Memory B cell (primary cell): ENCODE measurements at regions not wholly inside any gene's neighbourhood (a gene's known extent, or its start where the extent isn't known, plus 50 kb on each side); places are given as distances from the start of the nearest gene placed in this dataset.
"Not testable (repeated sequence)": the region's sequence is repeated elsewhere in the genome, so short reads cannot be mapped to it uniquely, and the experiment has no call there.

Experiments used
- ATAC-seq: fragments of 150-1000 bp; cut with Tn5 transposase; 2 replicates; pipeline ENCODE4 v1.10.0; 2021; ENCODE audit warnings: low read depth, mild to moderate bottlenecking, moderate library complexity
- DNase-seq, 2 donors: peaks; one replicate each; pipeline ENCODE4 v3.0.0; 2022; ENCODE audit warnings: low spot score in 2 of 2
- H3K27ac Mint-ChIP-seq: one replicate; pipeline ENCODE4 v1.8.0; 2022; ENCODE audit warnings: mild to moderate bottlenecking, moderate library complexity, mixed read lengths
- H3K27me3 Mint-ChIP-seq: one replicate; pipeline ENCODE4 v1.8.0; 2022; ENCODE audit warnings: mixed read lengths
- H3K36me3 Mint-ChIP-seq: one replicate; pipeline ENCODE4 v1.8.0; 2022; ENCODE audit warnings: mild to moderate bottlenecking, mixed read lengths
- H3K4me1 Mint-ChIP-seq: one replicate; pipeline ENCODE4 v1.8.0; 2022; ENCODE audit warnings: mixed read lengths
- H3K4me3 Mint-ChIP-seq: one replicate; pipeline ENCODE4 v1.8.0; 2022; ENCODE audit warnings: mild to moderate bottlenecking, moderate library complexity, mixed read lengths
- H3K9me3 Mint-ChIP-seq: one replicate; pipeline ENCODE4 v1.8.0; 2022; ENCODE audit warnings: mixed read lengths

DNA sequence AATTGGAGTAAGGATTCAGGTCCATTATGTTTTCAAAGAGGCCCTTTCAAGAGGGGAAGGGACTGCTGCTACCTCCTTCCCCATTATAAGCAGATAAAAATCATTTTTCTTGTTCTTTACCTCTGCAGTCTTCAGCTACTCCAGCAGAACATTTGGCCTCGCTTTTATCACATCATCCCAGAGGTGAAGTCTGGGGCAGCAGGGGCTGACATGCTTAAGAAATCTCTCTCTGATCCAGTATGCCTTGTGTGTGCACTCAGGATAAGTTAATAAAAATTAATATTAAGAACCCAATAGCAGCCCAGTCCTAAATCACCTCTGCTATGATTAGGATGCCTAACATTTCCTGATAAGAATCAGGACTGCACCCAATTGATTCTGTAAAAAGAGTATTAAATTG, 306.9 kb upstream of the NREP start:
- H3K4me3 Mint-ChIP-seq: no peak overlapping the region
- H3K27me3 Mint-ChIP-seq: peaks cover 3% of the 10 kb centered on the region
- DNase-seq (no peak), ATAC-seq (no peak)
- no peak overlapping the region for H3K27ac Mint-ChIP-seq
- no peaks in the 10 kb centered on the region for H3K4me1 Mint-ChIP-seq
- H3K36me3 Mint-ChIP-seq: no peaks in the 10 kb centered on the region
- H3K9me3 Mint-ChIP-seq: no peaks in the 10 kb centered on the region

DNA sequence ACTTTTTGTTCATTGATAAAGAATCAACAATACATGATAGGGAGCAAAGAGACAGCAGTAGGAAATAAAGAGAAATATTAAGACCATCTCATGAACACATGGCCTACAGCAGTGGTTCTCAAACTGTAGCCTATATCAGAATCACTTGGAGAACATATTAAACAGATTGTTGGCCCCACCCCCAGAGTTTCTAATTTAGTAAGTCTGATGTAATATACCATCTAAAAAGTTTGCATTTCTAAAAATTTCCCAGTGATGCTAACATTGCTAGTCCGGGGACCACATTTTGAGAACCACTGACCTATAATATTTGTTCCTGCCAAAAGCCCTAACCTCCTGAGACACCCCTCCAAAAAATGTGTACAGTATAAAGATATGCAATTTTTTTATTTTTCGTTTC, 306.2 kb upstream of the NREP start:
- no peaks in the 10 kb centered on the region for H3K36me3 Mint-ChIP-seq

DNA sequence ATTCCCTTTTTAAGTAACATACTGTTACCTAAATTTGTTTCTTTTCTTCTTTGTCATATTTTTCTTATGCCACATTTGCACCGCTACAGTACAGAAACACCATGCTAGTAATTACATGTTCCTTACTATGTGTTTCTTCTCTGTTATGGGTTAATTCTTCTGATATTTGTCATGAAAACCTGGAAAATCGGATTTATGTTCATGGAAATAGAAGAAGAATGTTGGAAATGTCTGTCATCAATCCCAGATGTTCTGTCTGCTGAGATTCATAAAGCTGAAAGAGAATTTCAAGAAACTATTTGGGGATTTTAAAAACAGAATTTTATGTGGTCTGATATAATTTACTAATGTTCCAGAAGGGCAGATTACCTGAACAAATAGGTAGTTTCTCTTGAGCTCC, 305.2 kb upstream of the NREP start:
- Mint-ChIP-seq H3K36me3 (no peaks in the 10 kb centered on the region), H3K4me3 (no peak overlapping the region), H3K9me3 (no peaks in the 10 kb centered on the region), H3K27me3 (no peaks in the 10 kb centered on the region), H3K27ac (no peak overlapping the region), H3K4me1 (no peaks in the 10 kb centered on the region)
- no peak for DNase-seq
- ATAC-seq: no peak

More for the DNA sequence above, 306.2 kb upstream of the NREP start:
- ATAC-seq (no peak), DNase-seq (no peak)
- Mint-ChIP-seq H3K4me1 (no peaks in the 10 kb centered on the region), H3K27ac (no peak overlapping the region), H3K9me3 (no peaks in the 10 kb centered on the region), H3K27me3 (peaks cover 3% of the 10 kb centered on the region), H3K4me3 (no peak overlapping the region)

DNA sequence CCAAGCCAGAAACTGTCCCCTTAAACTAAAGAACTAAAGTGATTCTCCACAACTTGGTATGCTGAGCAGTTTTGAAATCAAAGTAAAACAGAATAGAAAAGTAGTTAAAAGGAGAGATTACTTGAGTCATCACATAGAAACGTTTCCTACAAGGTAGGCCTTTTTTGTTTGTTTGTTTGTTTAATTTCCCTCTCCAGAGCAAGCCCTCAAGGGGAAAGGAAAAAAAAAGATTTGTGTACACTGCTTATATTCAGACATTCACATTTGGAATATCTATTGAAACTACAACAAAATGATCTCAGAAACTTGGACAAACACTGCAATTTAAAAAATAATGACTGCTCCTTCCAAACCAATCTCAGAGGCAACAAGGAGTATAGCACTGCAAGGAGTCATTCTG, 304.7 kb upstream of the NREP start:
- H3K4me3 Mint-ChIP-seq: no peak overlapping the region
- no peaks in the 10 kb centered on the region for H3K4me1 Mint-ChIP-seq
- ATAC-seq: no peak
- no peaks in the 10 kb centered on the region for H3K36me3 Mint-ChIP-seq
- H3K9me3 Mint-ChIP-seq: no peaks in the 10 kb centered on the region
- no peaks in the 10 kb centered on the region for H3K27me3 Mint-ChIP-seq
- H3K27ac Mint-ChIP-seq: no peak overlapping the region
- no peak for DNase-seq

DNA sequence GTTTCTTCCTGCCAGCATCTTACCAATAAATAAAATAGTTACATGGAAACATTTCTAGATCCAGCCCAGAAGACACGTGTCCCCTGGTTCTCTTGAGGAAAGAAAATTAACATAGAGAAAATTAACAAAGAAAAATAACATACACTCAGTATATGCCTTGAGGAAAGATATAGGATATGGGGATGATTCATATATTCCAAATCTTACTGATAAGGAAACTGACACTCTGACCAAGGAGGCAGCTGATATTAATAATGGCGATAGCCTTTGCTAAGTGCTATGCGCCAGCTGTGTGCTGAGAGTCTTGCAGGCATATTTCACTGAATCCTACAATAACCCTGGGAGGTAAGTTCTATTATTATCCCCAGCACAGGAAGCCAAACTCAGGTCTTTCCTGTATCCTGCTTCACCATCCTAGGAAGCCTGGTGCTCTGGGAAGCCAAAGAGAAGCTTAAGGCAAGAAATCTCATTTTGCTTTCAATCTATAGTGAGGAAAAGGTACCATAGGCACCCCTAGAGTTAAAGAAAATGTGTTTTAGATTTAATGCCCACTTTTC, 302.7 kb upstream of the NREP start:
- no peak for DNase-seq
- H3K4me3 Mint-ChIP-seq: no peak overlapping the region
- no peak for ATAC-seq
- no peak overlapping the region for H3K27ac Mint-ChIP-seq
- H3K9me3 Mint-ChIP-seq: peaks cover 5% of the 10 kb centered on the region
- H3K36me3 Mint-ChIP-seq: no peaks in the 10 kb centered on the region
- H3K27me3 Mint-ChIP-seq: no peaks in the 10 kb centered on the region
- H3K4me1 Mint-ChIP-seq: no peaks in the 10 kb centered on the region

DNA sequence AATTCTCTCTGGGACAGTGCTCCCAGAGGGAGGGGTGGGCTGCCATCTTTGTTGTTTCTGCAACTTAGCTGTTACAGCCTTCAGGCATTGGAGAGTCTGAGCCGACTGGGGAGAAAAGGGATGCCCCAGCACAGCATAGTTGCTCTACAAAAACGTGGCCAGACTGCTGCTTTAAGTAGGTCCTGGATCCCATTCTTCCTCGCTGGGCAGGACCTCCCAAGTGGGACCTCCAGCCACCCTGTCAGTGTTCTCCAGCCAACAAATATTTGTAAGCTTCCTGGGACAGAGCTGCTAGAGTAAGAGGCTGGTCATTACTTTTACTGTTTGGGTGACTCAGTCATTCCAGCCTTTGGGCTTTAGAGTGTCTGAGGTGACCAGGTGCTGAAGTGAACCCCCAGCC, 292.7 kb upstream of the NREP start:
- Mint-ChIP-seq H3K4me3 (no peak overlapping the region), H3K27me3 (peaks cover 2% of the 10 kb centered on the region), H3K9me3 (peaks cover 4% of the 10 kb centered on the region), H3K36me3 (no peaks in the 10 kb centered on the region), H3K4me1 (no peaks in the 10 kb centered on the region), H3K27ac (no peak overlapping the region)
- DNase-seq: no peak
- ATAC-seq: no peak

DNA sequence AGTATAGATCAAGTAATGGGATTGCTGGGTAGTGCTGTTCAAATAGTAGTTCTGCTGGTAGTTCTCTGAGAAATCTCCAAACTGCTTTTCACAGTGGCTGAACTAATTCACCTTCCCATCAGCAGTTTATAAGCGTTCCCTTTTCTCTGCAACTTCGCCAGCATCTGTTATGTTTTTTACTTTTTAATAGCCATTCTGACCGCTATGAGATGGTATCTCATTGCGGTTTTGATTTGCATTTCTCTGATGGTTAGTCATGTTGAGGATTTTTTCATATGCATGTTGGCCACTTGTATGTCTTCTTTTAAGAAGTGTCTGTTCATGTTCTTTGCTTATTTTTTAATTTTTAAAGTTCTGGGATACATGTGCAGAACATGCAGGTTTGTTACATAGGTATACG, 279.2 kb upstream of the NREP start:
- ATAC-seq (no peak), DNase-seq (no peak)
- H3K9me3 Mint-ChIP-seq: peaks cover 3% of the 10 kb centered on the region

DNA sequence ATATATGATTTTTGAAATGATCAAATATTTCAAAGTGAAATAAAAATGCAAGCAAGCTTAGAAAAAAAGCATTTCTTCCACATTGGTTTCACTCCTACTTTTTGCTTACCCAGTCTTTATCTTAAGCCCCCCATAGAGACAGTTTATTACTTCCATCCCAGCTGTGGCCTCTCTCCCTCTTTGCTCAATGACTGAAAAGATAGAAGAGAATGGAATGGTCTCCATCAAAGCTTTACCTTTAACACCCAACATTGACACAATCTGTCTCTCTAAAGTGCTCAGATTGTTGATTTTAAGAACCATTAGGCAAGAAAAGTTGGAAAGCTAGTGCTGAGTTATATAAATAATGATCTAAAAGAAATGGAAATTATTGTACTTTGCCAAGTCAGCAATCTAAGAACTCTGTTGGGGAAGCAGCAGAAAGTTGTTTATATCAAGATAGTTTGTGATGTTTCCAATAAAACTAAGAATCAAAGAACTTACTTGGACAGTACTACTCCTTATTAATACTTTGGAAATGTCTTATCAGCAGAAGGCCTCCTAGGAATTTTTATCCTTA, 277.5 kb upstream of the NREP start:
- Mint-ChIP-seq H3K4me3 (no peak overlapping the region), H3K4me1 (no peaks in the 10 kb centered on the region), H3K9me3 (peaks cover 3% of the 10 kb centered on the region), H3K27ac (no peak overlapping the region), H3K27me3 (no peaks in the 10 kb centered on the region), H3K36me3 (no peaks in the 10 kb centered on the region)
- ATAC-seq: no peak
- DNase-seq: no peak

More for the DNA sequence above, 279.2 kb upstream of the NREP start:
- Mint-ChIP-seq H3K4me3 (no peak overlapping the region), H3K36me3 (no peaks in the 10 kb centered on the region), H3K27ac (no peak overlapping the region), H3K27me3 (no peaks in the 10 kb centered on the region), H3K4me1 (no peaks in the 10 kb centered on the region)

DNA sequence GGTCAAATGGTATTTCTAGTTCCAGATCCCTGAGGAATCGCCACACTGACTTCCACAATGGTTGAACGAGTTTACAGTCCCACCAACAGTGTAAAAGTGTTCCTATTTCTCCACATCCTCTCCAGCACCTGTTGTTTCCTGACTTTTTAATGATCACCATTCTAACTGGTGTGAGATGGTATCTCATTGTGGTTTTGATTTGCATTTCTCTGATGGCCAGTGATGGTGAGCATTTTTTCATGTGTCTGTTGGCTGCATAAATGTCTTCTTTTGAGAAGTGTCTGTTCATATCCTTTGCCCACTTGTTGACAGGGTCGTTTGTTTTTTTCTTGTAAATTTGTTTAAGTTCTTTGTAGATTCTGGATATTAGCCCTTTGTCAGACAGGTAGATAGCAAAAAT, 269.9 kb upstream of the NREP start:
- not testable (repeated sequence) for H3K27me3 Mint-ChIP-seq, H3K36me3 Mint-ChIP-seq, H3K4me3 Mint-ChIP-seq, H3K9me3 Mint-ChIP-seq, H3K4me1 Mint-ChIP-seq, H3K27ac Mint-ChIP-seq, ATAC-seq, DNase-seq

DNA sequence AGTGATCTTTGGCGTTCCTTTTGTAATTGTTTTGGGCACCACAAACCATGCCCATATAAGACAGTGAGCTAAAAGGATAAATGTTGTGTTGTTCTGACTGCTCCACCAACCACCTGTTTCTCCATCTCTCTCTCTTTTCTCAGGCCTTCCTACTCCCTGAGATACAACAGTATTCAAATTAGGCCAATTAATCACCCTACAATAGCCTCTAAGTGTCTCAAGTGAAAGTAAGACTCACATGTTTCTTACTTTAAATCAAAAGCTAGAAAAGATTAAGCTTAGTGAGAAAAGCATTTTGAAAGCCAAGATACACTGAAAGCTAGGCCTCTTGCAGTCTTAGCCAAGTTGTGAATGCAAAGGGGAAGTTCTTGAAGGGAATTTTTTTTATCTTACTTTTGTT, 268.8 kb upstream of the NREP start:
- Mint-ChIP-seq H3K9me3 (peaks cover 1% of the 10 kb centered on the region), H3K27ac (no peak overlapping the region), H3K4me1 (no peaks in the 10 kb centered on the region), H3K4me3 (no peak overlapping the region), H3K36me3 (no peaks in the 10 kb centered on the region), H3K27me3 (no peaks in the 10 kb centered on the region)
- DNase-seq: no peak
- no peak for ATAC-seq

DNA sequence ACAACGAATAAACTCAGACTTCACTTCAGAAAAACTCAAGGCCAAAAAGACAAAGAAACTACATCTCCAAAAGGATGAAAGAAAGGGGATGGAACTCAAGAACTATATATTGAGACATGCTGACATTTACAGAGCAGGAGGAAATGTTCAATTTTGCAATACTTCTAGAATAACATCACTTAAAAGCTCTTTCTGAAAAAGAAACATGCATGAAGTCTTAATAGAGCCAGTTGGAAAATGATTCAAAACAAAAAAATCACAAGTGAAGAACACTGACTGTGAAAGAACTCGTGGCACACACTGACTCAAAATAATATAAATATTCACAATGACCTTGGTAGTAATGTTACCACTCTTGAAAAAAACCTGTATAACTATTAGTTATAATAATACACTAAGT, 267.8 kb upstream of the NREP start:
- H3K4me1 Mint-ChIP-seq: no peaks in the 10 kb centered on the region
- H3K27ac Mint-ChIP-seq: no peak overlapping the region
- no peaks in the 10 kb centered on the region for H3K36me3 Mint-ChIP-seq
- DNase-seq: no peak
- peaks cover 1% of the 10 kb centered on the region for H3K9me3 Mint-ChIP-seq
- no peak overlapping the region for H3K4me3 Mint-ChIP-seq
- ATAC-seq: no peak
- H3K27me3 Mint-ChIP-seq: no peaks in the 10 kb centered on the region

DNA sequence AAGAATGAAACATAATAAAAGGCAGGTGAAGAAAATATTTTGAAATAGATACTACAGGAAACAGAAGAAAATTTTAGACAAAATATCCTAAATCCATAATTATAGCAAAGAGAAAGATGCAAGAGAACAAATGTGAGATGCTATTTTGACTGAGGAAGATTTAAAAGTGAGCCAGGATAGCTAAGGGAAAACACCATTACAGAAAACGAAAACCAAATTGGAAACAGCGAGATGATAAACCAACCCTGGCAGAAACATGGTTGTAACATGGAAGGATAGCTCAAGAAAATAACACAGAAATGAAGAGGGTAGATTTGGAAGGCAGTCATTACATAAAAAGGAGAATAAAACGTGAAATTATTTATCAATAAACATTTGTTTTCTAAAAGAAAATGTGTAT, 267.2 kb upstream of the NREP start:
- Mint-ChIP-seq H3K36me3 (no peaks in the 10 kb centered on the region), H3K4me3 (no peak overlapping the region), H3K27me3 (no peaks in the 10 kb centered on the region), H3K27ac (no peak overlapping the region), H3K4me1 (no peaks in the 10 kb centered on the region), H3K9me3 (peaks cover 1% of the 10 kb centered on the region)
- ATAC-seq: no peak
- DNase-seq: no peak

DNA sequence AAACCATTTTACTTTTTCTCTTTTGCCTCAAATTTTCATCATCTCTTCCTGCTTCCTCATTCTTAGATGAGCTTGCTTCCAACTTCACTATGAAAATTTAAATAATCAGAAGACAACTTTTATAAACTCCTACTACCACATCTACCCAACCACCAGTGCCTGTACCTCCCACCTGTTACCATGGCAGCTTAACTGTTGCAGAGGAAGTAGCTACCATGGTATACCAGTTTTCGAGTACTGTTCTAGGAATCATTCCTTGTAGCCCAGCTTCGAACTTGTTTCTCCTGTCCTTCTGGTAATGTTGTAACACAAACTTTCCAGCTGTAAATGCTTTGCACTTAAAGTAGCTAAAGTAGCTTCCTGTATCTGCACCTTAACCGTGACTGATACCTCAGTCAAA, 266.8 kb upstream of the NREP start:
- Mint-ChIP-seq H3K36me3 (no peaks in the 10 kb centered on the region), H3K27ac (no peak overlapping the region), H3K4me1 (no peaks in the 10 kb centered on the region), H3K27me3 (no peaks in the 10 kb centered on the region), H3K4me3 (no peak overlapping the region), H3K9me3 (peaks cover 1% of the 10 kb centered on the region)
- ATAC-seq (no peak), DNase-seq (no peak)

DNA sequence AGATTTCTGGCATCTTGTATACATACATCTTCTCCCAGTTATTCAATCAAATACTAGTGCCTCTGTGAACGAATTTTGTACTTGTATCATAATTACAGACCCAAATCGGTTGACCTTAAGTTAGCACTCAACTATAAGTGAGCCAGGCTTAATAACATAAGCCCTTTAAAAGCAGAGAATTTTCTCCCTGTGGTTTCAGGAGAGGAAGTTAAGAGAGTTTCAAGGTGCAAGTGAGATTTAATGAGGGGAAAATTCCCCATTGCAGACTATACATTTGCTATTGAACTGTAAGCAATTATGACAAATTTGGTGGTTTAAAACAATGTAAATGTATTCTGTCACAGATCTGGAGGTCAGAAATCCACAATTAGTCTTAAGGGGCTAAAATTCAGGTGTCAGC, 261.9 kb upstream of the NREP start:
- no peak for DNase-seq

DNA sequence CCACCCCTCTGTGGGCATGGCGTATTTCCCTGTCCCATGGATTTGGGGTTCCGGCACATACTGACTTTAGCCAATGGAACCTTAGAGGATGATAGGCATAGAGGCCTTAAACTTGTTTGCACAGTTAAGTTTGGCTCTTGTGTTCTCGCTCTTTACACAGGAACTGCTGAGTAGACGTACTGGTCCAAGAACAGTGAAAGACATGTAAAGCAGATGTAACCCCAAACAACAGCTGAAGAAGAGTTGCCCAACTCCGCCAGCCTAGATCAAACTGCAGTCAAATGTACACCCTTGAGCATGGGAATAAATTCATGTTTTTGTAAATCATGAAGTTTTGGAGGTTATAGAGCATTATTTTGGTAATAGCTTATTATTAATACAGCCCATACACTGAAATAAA, 260.0 kb upstream of the NREP start:
- H3K27ac Mint-ChIP-seq: no peak overlapping the region

More for the DNA sequence above, 261.9 kb upstream of the NREP start:
- Mint-ChIP-seq H3K36me3 (no peaks in the 10 kb centered on the region), H3K4me3 (no peak overlapping the region), H3K9me3 (no peaks in the 10 kb centered on the region), H3K27ac (no peak overlapping the region), H3K4me1 (no peaks in the 10 kb centered on the region), H3K27me3 (no peaks in the 10 kb centered on the region)
- no peak for ATAC-seq

More for the DNA sequence above, 260.0 kb upstream of the NREP start:
- Mint-ChIP-seq H3K4me3 (no peak overlapping the region), H3K27me3 (no peaks in the 10 kb centered on the region), H3K4me1 (no peaks in the 10 kb centered on the region), H3K36me3 (no peaks in the 10 kb centered on the region), H3K9me3 (no peaks in the 10 kb centered on the region)
- DNase-seq (no peak), ATAC-seq (no peak)
